Right lobe of liver (tissue), 6 donors: ENCODE measurements at regions not wholly inside any gene's neighbourhood (a gene's known extent, or its start where the extent isn't known, plus 50 kb on each side); places are given as distances from the start of the nearest gene placed in this dataset.

Experiments used
- ATAC-seq, 4 donors: fragments of 200-7000 bp; cut with Tn5 transposase; one replicate each; pipeline ENCODE4 v1.9.1; 2020; ENCODE audit warnings: mild to moderate bottlenecking in 4 of 4, moderate library complexity in 4 of 4
- DNase-seq, 3 donors: peaks; one replicate each; pipeline ENCODE4 v3.0.0-alpha.2; 2020
- H3K27ac ChIP-seq, 3 donors: fragments of 200-600 bp; one replicate each; pipeline ENCODE4 v1.8.0; 2022
- H3K27me3 ChIP-seq, 2 donors: fragments of 200-600 bp; one replicate each; pipeline ENCODE4 v1.8.0; 2022
- H3K36me3 ChIP-seq, 4 donors: fragments of 200-600 bp; sonication (generic) in 1 of 4; one replicate each; pipeline versions ENCODE4 v1.5.1 to v1.8.0; 2017 to 2022; ENCODE audit warnings: control low read depth in 1 of 4
- H3K4me1 ChIP-seq, 4 donors: fragments of 200-600 bp; sonication (generic) in 1 of 4; one replicate each; pipeline versions ENCODE4 v1.5.1 to v1.8.0; 2017 to 2022; ENCODE audit warnings: control low read depth in 1 of 4
- H3K4me3 ChIP-seq, 3 donors: fragments of 200-600 bp; one replicate each; pipeline ENCODE4 v1.8.0; 2022
- H3K9me3 ChIP-seq, 4 donors: fragments of 200-600 bp; sonication (generic) in 1 of 4; one replicate each; pipeline versions ENCODE4 v1.5.1 to v1.8.0; 2017 to 2022; ENCODE audit warnings: control low read depth in 1 of 4
- POLR2A ChIP-seq: fragments of 450-650 bp; IDR thresholded peaks from one replicate; pipeline ENCODE4 v1.6.1; 2017; ENCODE audit warnings: antibody characterized with exemption, mild to moderate bottlenecking
- WGBS: methylation state at CpG from one replicate; pipeline ENCODE4 v1.1.6; 2018; ENCODE audit warnings: low coverage, low lambda C conversion rate; ENCODE audit not compliant: insufficient coverage; ENCODE audit errors: missing lambda C conversion rate; 5-methylcytosine and 5-hydroxymethylcytosine counted together
- intact Hi-C, 2 donors: fragments of 100-400 bp; cut with DNase I; formaldehyde crosslinking; loops; one replicate each; pipeline versions ENCODE4 v1.11.2 to v1.14.1; 2022
- TF ChIP-seq, protein P1 (sequence below), 4 donors: fragments of 200-600 bp in 3 of 4; fragments of 450-650 bp in 1 of 4; IDR thresholded peaks; one replicate each; pipeline versions ENCODE4 v1.5.1 to v1.8.0; 2016 to 2022; ENCODE audit warnings: antibody characterized with exemption in 4 of 4, mild to moderate bottlenecking in 2 of 4
- donor health status: DM: no; HTN: yes; CAD: no.
- donor health status: DM: no; HTN: no; CAD: no.
- donor health status: DM: no; HTN: no; CAD: no.
- donor health status: DM: no; HTN: yes; CAD: no.
- donor health status: DM: no; HTN: yes; CAD: no.

- intact Hi-C loops, result no loop called here
- Histone ChIP-seq H3K27ac (no peak overlapping the region), H3K27me3 (no peaks in the 10 kb centered on the region), H3K4me3 (no peak overlapping the region), H3K4me1 (no peaks in the 10 kb centered on the region), H3K36me3 (no peaks in the 10 kb centered on the region), H3K9me3 (no peaks in the 10 kb centered on the region)
- no peak for DNase-seq
- ATAC-seq, result no peak
- TF ChIP-seq, protein P1, sequence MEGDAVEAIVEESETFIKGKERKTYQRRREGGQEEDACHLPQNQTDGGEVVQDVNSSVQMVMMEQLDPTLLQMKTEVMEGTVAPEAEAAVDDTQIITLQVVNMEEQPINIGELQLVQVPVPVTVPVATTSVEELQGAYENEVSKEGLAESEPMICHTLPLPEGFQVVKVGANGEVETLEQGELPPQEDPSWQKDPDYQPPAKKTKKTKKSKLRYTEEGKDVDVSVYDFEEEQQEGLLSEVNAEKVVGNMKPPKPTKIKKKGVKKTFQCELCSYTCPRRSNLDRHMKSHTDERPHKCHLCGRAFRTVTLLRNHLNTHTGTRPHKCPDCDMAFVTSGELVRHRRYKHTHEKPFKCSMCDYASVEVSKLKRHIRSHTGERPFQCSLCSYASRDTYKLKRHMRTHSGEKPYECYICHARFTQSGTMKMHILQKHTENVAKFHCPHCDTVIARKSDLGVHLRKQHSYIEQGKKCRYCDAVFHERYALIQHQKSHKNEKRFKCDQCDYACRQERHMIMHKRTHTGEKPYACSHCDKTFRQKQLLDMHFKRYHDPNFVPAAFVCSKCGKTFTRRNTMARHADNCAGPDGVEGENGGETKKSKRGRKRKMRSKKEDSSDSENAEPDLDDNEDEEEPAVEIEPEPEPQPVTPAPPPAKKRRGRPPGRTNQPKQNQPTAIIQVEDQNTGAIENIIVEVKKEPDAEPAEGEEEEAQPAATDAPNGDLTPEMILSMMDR (IDR thresholded peaks at IDR 0.05), result no peak
- no peak for TF ChIP-seq POLR2A
These were observed 212.8 kb upstream of the NOVA1 start for GRCh38 chr14:26810631-26811030.

GRCh38 chr14:26811756-26812305 lies 214.0 kb upstream of the NOVA1 start:
- H3K4me3 ChIP-seq, result no peak overlapping the region
- ATAC-seq (no peak), DNase-seq (no peak)
- no peak overlapping the region for H3K27ac ChIP-seq
- no peak for TF ChIP-seq POLR2A
- TF ChIP-seq, protein P1 (IDR thresholded peaks at IDR 0.05), result no peak
- no peaks in the 10 kb centered on the region for H3K36me3 ChIP-seq
- H3K27me3 ChIP-seq, result no peaks in the 10 kb centered on the region
- H3K4me1 ChIP-seq, result no peaks in the 10 kb centered on the region
- intact Hi-C loops, result no loop called here
- WGBS, result 79% methylated on average over 3 of the region's 3 CpGs
- H3K9me3 ChIP-seq, result no peaks in the 10 kb centered on the region

DNA sequence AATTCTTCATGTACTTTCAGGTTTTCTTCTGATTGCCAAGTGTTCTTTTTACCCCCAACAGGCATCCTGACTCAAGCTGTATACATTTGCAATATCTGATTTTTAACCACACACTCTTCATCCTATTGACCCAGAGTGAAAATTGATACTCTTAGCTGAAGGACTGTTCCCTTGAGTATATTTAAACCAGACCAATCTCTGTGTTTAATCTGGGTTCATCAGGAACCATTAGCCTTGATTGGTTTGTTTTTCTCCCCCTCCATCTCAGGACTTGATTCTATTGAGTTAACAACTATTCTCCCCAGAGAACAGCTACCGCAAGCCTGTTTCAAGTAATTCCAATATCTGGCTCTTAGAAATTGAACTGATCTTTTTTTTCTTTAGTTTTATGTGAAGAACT lies 222.3 kb upstream of the NOVA1 start:
- intact Hi-C loops, result no loop called here
- no peaks in the 10 kb centered on the region for H3K27me3 ChIP-seq
- H3K36me3 ChIP-seq, result no peaks in the 10 kb centered on the region
- H3K4me1 ChIP-seq, result no peaks in the 10 kb centered on the region
- WGBS, result 92% methylated on average over 1 of the region's 1 CpG
- no peaks in the 10 kb centered on the region for H3K9me3 ChIP-seq
- no peak overlapping the region for H3K27ac ChIP-seq
- no peak for TF ChIP-seq POLR2A
- TF ChIP-seq, protein P1 (IDR thresholded peaks at IDR 0.05), result no peak
- ATAC-seq (no peak), DNase-seq (no peak)
- no peak overlapping the region for H3K4me3 ChIP-seq

- DNase-seq, result no peak
- TF ChIP-seq, protein P1 (IDR thresholded peaks at IDR 0.05), result no peak
- no peak for TF ChIP-seq POLR2A
- Histone ChIP-seq H3K27ac (no peak overlapping the region), H3K4me3 (no peak overlapping the region), H3K4me1 (no peaks in the 10 kb centered on the region), H3K9me3 (no peaks in the 10 kb centered on the region), H3K27me3 (no peaks in the 10 kb centered on the region), H3K36me3 (no peaks in the 10 kb centered on the region)
- no peak for ATAC-seq
- intact Hi-C loops, result no loop called here
- WGBS, result 75% methylated on average over 4 of the region's 4 CpGs
These were observed 222.7 kb upstream of the NOVA1 start for GRCh38 chr14:26820572-26820971.

DNA sequence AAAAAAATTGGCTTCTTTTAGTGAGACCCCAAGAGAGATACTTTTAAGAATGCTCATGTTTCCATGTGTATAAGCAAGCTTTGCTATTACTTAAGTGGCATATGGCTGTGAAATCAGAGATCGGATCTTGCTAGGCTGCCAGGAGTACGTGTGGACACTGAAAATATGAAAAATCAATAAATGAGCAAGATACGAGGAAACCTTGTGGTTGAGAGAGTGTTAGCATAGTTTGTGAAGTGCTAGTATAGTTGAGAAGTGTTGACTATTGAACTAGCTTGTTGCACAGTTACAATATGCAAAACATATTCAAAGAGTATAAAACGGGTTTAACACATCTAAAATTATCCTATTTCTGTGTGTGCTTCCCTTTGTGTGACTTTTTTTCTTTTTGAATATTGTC lies 230.9 kb upstream of the NOVA1 start:
- Histone ChIP-seq H3K27me3 (no peaks in the 10 kb centered on the region), H3K27ac (no peak overlapping the region), H3K4me3 (no peak overlapping the region), H3K36me3 (no peaks in the 10 kb centered on the region), H3K4me1 (no peaks in the 10 kb centered on the region), H3K9me3 (no peaks in the 10 kb centered on the region)
- WGBS, result 60% methylated on average over 4 of the region's 4 CpGs
- no peak for ATAC-seq
- no peak for DNase-seq
- TF ChIP-seq, protein P1 (IDR thresholded peaks at IDR 0.05), result no peak
- TF ChIP-seq POLR2A, result no peak
- intact Hi-C loops, result no loop called here
